ENCODE measurements at regions not wholly inside any gene's neighbourhood (a gene's known extent, or its start where the extent isn't known, plus 50 kb on each side); places are given as distances from the start of the nearest gene placed in this dataset.

GRCh38 chr12:115078990-115079389, 395.0 kb upstream of the TBX3 start:
- no peak for ATAC-seq
- TF ChIP-seq ZNF70 (CRISPR knock-in tag; IDR thresholded peaks at IDR 0.05) (no peak), PPARA (CRISPR knock-in tag; IDR thresholded peaks at IDR 0.05; ENCODE audit: borderline replicate concordance) (no peak), ZFP30 (CRISPR knock-in tag; IDR thresholded peaks at IDR 0.05) (no peak), POU6F1 (CRISPR knock-in tag; IDR thresholded peaks at IDR 0.05; ENCODE audit: borderline replicate concordance, low read depth) (no peak), TOX (CRISPR knock-in tag; IDR thresholded peaks at IDR 0.05; ENCODE audit: borderline replicate concordance) (no peak), ZC3H10 (CRISPR knock-in tag; IDR thresholded peaks at IDR 0.05) (no peak), RARB (CRISPR knock-in tag; IDR thresholded peaks at IDR 0.05) (no peak), SNAI2 (CRISPR knock-in tag; IDR thresholded peaks at IDR 0.05) (no peak), CREB5 (CRISPR knock-in tag; IDR thresholded peaks at IDR 0.05; ENCODE audit: low read depth) (no peak), ISL1 (CRISPR knock-in tag; IDR thresholded peaks at IDR 0.05) (no peak), CSDC2 (CRISPR knock-in tag; IDR thresholded peaks at IDR 0.05) (no peak), ZFP3 (CRISPR knock-in tag; IDR thresholded peaks at IDR 0.05) (no peak), ZNF565 (CRISPR knock-in tag; conservative IDR thresholded peaks at IDR 0.05; ENCODE audit: low read depth) (no peak), ZNF8 (CRISPR knock-in tag; IDR thresholded peaks at IDR 0.05) (no peak), TCF4 (CRISPR knock-in tag; IDR thresholded peaks at IDR 0.05; ENCODE audit: borderline replicate concordance) (no peak), OSR1 (CRISPR knock-in tag; IDR thresholded peaks at IDR 0.05) (no peak), ARNTL (CRISPR knock-in tag; IDR thresholded peaks at IDR 0.05; ENCODE audit: borderline replicate concordance, low read depth) (no peak)
- TF ChIP-seq, protein P1, sequence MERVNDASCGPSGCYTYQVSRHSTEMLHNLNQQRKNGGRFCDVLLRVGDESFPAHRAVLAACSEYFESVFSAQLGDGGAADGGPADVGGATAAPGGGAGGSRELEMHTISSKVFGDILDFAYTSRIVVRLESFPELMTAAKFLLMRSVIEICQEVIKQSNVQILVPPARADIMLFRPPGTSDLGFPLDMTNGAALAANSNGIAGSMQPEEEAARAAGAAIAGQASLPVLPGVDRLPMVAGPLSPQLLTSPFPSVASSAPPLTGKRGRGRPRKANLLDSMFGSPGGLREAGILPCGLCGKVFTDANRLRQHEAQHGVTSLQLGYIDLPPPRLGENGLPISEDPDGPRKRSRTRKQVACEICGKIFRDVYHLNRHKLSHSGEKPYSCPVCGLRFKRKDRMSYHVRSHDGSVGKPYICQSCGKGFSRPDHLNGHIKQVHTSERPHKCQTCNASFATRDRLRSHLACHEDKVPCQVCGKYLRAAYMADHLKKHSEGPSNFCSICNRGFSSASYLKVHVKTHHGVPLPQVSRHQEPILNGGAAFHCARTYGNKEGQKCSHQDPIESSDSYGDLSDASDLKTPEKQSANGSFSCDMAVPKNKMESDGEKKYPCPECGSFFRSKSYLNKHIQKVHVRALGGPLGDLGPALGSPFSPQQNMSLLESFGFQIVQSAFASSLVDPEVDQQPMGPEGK (CRISPR knock-in tag; IDR thresholded peaks at IDR 0.05; ENCODE audit: borderline replicate concordance) = no peak
- TF ChIP-seq, protein P2, sequence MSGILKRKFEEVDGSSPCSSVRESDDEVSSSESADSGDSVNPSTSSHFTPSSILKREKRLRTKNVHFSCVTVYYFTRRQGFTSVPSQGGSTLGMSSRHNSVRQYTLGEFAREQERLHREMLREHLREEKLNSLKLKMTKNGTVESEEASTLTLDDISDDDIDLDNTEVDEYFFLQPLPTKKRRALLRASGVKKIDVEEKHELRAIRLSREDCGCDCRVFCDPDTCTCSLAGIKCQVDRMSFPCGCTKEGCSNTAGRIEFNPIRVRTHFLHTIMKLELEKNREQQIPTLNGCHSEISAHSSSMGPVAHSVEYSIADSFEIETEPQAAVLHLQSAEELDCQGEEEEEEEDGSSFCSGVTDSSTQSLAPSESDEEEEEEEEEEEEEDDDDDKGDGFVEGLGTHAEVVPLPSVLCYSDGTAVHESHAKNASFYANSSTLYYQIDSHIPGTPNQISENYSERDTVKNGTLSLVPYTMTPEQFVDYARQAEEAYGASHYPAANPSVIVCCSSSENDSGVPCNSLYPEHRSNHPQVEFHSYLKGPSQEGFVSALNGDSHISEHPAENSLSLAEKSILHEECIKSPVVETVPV (CRISPR knock-in tag; IDR thresholded peaks at IDR 0.05) = no peak

DNA sequence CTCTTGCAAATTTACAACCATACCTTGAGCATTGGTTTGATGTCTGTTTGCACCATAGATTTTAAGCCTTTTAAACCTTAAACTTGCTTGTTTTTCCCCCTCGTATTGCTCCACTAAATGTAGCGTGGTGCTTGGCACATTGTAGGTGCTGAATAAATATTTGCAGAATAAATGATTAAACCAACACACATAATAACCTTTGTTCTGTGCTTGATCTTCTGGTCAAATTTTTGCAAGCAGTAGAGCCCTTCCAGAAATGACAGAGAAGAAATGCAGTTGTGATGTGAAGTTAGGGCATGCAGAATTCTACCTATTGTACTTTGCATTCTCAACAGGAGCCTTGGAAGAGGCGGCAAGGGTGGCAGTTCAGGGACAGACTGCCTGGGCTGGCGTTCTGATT, 394.4 kb upstream of the TBX3 start:
- no peak for TF ChIP-seq ZC3H10 (CRISPR knock-in tag; IDR thresholded peaks at IDR 0.05)
- no peak for TF ChIP-seq SNAI2 (CRISPR knock-in tag; IDR thresholded peaks at IDR 0.05)
- TF ChIP-seq TOX (CRISPR knock-in tag; IDR thresholded peaks at IDR 0.05; ENCODE audit: borderline replicate concordance) = no peak
- no peak for TF ChIP-seq GLIS3 (CRISPR knock-in tag; IDR thresholded peaks at IDR 0.05)
- no peak for TF ChIP-seq ESRRG (CRISPR knock-in tag; IDR thresholded peaks at IDR 0.05)
- no peak for TF ChIP-seq ZNF8 (CRISPR knock-in tag; IDR thresholded peaks at IDR 0.05)
- TF ChIP-seq PPARA (CRISPR knock-in tag; IDR thresholded peaks at IDR 0.05; ENCODE audit: borderline replicate concordance) = no peak
- no peak for TF ChIP-seq ARNTL (CRISPR knock-in tag; IDR thresholded peaks at IDR 0.05; ENCODE audit: borderline replicate concordance, low read depth)
- TF ChIP-seq ISL1 (CRISPR knock-in tag; IDR thresholded peaks at IDR 0.05) = no peak
- TF ChIP-seq, protein P2 (CRISPR knock-in tag; IDR thresholded peaks at IDR 0.05) = no peak
- no peak for TF ChIP-seq ZNF70 (CRISPR knock-in tag; IDR thresholded peaks at IDR 0.05)
- no peak for TF ChIP-seq CSDC2 (CRISPR knock-in tag; IDR thresholded peaks at IDR 0.05)
- TF ChIP-seq ZFP3 (CRISPR knock-in tag; IDR thresholded peaks at IDR 0.05) = no peak
- no peak for TF ChIP-seq ZNF565 (CRISPR knock-in tag; conservative IDR thresholded peaks at IDR 0.05; ENCODE audit: low read depth)
- no peak for TF ChIP-seq OSR1 (CRISPR knock-in tag; IDR thresholded peaks at IDR 0.05)
- TF ChIP-seq, protein P1 (CRISPR knock-in tag; IDR thresholded peaks at IDR 0.05; ENCODE audit: borderline replicate concordance) = no peak
- no peak for TF ChIP-seq POU6F1 (CRISPR knock-in tag; IDR thresholded peaks at IDR 0.05; ENCODE audit: borderline replicate concordance, low read depth)
- ATAC-seq = no peak
